Gastrocnemius medialis (tissue), 4 donors: ENCODE measurements at regions not wholly inside any gene's neighbourhood (a gene's known extent, or its start where the extent isn't known, plus 50 kb on each side); places are given as distances from the start of the nearest gene placed in this dataset.

Experiments used
- CTCF ChIP-seq, 5 experiments: fragments of 450-650 bp in 3 of 5; fragments of 200-600 bp in 2 of 5; sonication (generic) in 2 of 5; IDR thresholded peaks in 4 of 5; conservative IDR thresholded peaks in 1 of 5; 1 replicate in 4 of 5; 2 replicates in 1 of 5; pipeline ENCODE4 v1.5.1; 2016 to 2019; ENCODE audit warnings: antibody characterized with exemption in 5 of 5, mild to moderate bottlenecking in 3 of 5, moderate library complexity in 3 of 5
- POLR2A ChIP-seq, 2 donors: fragments of 450-650 bp; IDR thresholded peaks; one replicate each; pipeline ENCODE4 v1.6.1; 2017; ENCODE audit warnings: antibody characterized with exemption in 2 of 2, mild to moderate bottlenecking in 2 of 2, moderate library complexity in 2 of 2

GRCh38 chr4:27763830-27764525 is 903.3 kb downstream of the STIM2 start:
- TF ChIP-seq CTCF (IDR thresholded peaks at IDR 0.05 in 4 of 5, conservative IDR thresholded peaks at IDR 0.05 in 1 of 5) (no peak), POLR2A (IDR thresholded peaks at IDR 0.05) (no peak)
